HG02981 (cell line): ENCODE measurements at regions not wholly inside any gene's neighbourhood (a gene's known extent, or its start where the extent isn't known, plus 50 kb on each side); places are given as distances from the start of the nearest gene placed in this dataset.
A peak's percentile ranks its signal among the peaks of the same experiment; 100 is the strongest.

ENCODE experiments used
- ATAC-seq: cut with Tn5 transposase; IDR thresholded peaks from one replicate; pipeline ENCODE4 v1.9.1; 2021; ENCODE audit warnings: mild to moderate bottlenecking, moderate library complexity; ENCODE audit not compliant: unreplicated experiment

GRCh38 chr7:84821671-84822534, 365.0 kb downstream of the SEMA3D start:
- no peak for ATAC-seq

- no peak for ATAC-seq
Observed at GRCh38 chr7:84820481-84820880, 366.4 kb downstream of the SEMA3D start.

GRCh38 chr7:84817016-84817415, 369.8 kb downstream of the SEMA3D start:
- ATAC-seq, result no peak

- no peak for ATAC-seq
Observed at GRCh38 chr7:84813376-84813775, 373.5 kb downstream of the SEMA3D start.

- no peak for ATAC-seq
Observed at GRCh38 chr7:84812021-84812420, 374.8 kb downstream of the SEMA3D start.

- ATAC-seq, result no peak
Observed at GRCh38 chr7:84811362-84811761, 375.5 kb downstream of the SEMA3D start.

- no peak for ATAC-seq
Observed at GRCh38 chr7:84809877-84810276, 377.0 kb downstream of the SEMA3D start.

- no peak for ATAC-seq
Observed at GRCh38 chr7:84803979-84804378, 382.9 kb downstream of the SEMA3D start.

GRCh38 chr7:84801396-84801795, 385.5 kb downstream of the SEMA3D start:
- no peak for ATAC-seq

- no peak for ATAC-seq
Observed at GRCh38 chr7:84800846-84801245, 386.0 kb downstream of the SEMA3D start.

GRCh38 chr7:84799106-84799505, 387.8 kb downstream of the SEMA3D start:
- ATAC-seq, result no peak

GRCh38 chr7:84792231-84792893, 394.5 kb downstream of the SEMA3D start:
- ATAC-seq, result peak; percentile 57

- no peak for ATAC-seq
Observed at GRCh38 chr7:84790882-84791281, 396.0 kb downstream of the SEMA3D start.

GRCh38 chr7:84786073-84786472, 400.8 kb downstream of the SEMA3D start:
- ATAC-seq, result no peak

GRCh38 chr7:84784450-84784849, 402.4 kb downstream of the SEMA3D start:
- no peak for ATAC-seq

- no peak for ATAC-seq
Observed at GRCh38 chr7:84783141-84783778, 403.6 kb downstream of the SEMA3D start.

GRCh38 chr7:84781838-84782237, 405.0 kb downstream of the SEMA3D start:
- no peak for ATAC-seq

GRCh38 chr7:84780158-84781124, 406.4 kb downstream of the SEMA3D start:
- no peak for ATAC-seq

GRCh38 chr7:84757761-84758160, 429.1 kb downstream of the SEMA3D start:
- no peak for ATAC-seq

GRCh38 chr7:84746353-84746752, 440.5 kb downstream of the SEMA3D start:
- no peak for ATAC-seq

- ATAC-seq, result no peak
Observed at GRCh38 chr7:84744385-84744784, 442.5 kb downstream of the SEMA3D start.
